ENCODE measurements at regions not wholly inside any gene's neighbourhood (a gene's known extent, or its start where the extent isn't known, plus 50 kb on each side); places are given as distances from the start of the nearest gene placed in this dataset.

DNA sequence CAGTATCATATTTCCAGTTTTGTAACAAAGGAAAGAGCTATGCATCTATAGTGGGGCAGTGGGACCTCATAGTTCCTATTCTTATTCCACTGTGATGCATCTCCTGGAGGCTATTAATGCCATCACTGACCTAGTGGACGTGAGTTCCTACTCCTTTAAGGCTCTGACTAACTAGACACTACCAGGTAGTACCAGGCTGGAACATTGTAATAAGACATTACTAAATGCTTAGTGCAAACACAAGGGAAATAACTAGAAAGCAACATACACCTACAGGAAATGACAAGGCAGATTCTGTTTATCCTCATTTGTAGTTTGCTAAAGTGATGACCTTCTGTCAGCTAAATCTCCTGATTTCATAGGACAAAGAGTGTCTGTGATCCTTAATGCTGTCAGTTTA is 192.5 kb downstream of the POSTN start:
- DNase-seq: no peak

DNA sequence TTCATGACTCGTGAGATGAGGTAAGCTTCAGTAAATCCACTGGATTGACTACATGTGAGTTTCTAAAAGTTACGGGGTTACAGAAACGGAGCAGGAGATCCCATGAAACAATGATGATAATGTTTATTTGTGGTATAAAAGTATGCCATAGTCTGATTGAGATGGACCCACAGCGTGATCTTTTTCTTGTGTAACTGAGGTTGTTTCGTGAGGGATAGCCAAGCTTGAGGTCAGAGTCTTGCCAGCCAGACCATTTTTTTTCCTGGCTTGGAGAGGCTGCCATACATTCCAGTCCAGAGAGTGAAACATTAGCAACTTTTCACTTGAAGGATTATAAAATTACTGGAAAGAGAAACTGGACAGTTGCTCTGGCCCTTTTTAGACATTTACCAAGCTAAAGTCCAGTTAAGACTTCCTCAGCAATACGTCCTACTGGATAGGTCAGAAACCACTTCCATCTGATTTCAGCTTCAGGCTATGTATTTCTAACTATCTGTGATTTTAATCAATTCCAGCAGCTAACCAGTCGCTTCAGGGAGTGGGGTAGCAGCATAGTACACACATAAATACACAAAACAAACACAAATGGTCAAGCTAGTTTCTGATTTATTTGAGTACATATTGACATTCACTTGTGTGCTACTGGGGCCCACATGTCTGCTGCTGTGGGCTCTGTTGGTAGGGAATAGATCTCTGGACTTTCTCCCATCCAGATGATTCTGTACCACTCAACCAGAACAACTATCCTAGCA is 194.6 kb downstream of the POSTN start:
- DNase-seq: no peak

DNA sequence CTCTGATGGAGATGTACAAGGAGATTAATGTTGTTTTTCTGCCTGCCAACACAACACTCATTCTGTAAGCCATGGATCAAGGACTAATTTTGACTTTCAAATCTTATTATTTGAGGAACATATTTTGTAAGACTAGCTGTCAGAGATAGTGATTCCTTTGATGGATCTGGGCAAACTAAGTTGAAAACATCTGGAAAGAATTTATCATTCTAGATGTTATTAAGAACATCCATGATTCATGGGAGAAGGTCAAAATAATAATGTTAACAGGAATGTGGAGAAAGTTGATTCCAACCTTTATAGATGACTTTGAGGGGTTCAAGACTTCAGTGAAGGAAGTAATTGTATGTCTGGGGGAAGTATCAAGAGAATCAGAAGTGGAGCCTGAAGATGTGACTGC is 196.8 kb downstream of the POSTN start:
- DNase-seq: no peak

DNA sequence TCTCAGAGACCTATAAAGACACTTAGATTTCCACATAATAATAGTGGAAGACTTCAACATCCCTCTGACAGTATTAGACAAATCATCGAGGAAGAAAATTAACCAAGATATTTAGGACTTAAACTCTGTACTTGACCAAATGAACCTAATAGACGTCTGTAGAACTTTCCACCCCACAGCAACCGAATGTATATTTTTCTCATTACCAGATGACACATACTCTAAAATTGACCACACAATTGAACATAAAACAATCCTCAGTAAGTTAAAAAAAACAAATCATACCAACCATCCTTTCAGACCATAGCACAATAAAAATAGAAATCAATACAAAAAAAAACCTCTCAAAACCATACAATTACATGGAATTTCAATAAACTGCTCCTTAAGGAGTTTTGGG is 201.0 kb downstream of the POSTN start:
- DNase-seq: no peak

DNA sequence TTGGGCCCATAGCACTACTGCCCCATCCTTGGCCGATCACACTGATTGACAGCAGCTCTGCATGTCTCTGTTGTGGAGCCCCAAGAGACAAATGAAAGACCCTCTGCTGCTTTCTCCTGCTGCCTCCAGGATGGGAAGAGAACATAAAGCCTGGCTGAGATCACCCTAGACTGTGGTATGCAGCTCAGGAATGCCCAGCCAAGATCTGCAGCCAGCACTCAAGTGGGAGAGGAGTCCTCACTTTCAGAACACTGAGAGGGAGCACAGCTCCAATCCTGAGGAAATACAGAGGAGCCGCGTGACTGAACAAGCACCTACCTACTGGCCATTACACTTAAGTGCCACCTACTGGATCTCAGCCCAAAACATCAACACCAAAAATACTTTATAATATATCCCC is 203.0 kb downstream of the POSTN start:
- DNase-seq: no peak

DNA sequence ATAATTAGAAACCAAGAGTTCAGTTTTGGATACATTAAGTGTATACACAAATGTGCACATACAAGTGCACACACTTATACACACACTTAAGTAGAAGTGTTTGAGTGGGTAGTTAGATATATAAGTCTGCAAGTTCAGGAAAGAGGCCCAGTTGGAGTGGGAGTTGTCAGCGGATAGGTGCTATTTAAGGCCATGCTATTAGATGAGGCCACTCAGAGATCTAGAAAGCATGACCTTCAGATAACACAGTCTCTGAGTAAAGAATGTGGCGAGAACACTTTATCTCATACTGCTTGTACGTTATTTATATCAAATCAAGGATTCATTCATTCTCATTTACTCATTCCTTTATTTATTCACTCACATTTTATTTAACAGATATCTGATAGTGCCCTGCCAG is 206.2 kb downstream of the POSTN start:
- no peak for DNase-seq

DNA sequence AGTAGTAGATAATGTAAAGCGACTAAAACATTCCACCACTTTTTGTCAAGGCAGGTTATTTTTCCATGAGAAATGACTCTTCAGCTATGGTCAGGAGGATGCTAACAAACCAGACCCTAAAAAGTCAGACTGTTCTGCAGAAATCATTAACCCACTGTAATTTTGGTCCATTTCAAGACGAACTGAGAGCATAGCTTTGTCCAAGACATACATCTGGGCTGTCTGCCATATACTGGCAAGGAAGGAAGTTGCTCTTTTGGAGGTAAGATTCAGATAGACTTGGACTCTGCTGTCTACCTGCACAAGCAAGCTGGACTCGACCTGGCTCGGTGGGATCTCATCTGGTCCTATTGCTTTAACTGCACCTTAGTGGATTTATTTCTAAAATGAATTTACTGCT is 207.8 kb downstream of the POSTN start:
- no peak for DNase-seq

DNA sequence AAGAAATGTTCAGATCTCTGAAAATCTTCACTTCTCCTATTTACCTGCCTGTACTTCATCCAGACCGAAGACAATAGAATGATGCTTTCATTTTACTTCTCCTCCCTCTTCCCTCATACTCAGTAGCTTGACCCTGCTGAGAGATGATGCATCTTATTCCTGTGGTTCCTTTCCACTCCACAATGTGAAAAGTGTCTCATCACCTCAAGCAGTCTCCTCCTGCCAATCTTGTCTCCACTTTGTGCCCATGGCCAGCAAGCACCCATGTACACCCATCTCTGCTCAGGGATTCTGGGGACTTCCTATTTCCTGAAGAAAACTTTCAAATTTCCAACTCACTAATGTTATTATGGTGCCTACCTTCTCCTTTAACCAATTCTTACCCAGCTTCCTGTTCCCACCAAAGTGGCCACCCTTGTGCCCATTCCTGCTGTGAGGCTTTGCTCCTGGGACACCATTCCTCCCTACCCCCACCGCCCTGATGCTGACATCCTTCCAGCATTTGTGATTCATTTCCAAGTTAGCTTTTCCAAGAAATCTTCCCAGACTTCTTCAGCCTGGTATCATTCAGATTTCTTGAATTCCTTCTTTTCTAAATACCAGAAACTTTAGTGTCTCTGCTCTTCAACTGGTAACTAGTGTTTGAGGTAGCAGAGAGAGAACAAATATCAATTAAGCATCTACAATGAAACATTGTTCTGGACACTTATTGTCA is 212.5 kb downstream of the POSTN start:
- DNase-seq: no peak

DNA sequence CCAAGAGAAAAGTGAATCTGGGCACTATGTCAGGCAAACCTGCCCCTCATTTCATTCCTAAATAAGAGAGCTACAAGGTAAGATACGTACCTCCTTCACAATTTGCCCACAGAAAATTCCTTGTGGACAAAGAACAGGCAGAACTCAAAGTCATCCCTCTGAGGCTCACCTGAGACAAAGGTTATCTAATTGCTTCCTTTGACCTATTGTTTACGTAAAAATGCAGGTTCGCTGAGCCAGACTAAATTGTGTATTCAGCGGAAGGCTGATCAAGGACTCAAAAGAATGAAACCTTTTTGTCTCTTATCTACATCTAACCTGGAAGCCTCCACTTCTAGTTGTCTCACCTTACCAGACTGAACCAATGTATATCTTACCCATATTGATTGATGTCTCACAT is 213.3 kb downstream of the POSTN start:
- no peak for DNase-seq

DNA sequence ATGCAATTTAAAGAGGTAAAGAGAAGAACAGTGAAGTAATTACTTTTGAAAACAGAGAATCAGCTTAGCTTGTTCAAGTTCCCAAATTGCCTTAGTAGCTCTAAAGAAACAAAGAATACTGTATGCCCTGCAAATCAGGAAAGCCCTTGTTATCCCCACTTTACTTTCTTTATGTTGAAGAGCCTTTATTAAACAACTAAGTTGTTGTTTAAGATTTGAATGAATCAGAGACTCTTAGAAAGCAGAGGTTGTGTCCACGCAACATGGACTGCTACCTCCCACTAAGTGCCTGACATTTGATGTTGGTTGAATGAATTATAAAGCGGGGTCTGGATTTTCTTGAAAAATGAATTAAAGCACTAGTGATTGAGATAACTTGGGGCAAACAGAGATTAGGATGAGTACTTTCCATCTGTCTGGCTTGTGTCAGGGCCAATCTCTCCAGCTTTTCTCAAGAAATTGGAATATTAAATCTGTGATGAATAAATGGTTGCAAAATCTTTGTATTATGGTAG is 214.7 kb downstream of the POSTN start:
- no peak for DNase-seq

DNA sequence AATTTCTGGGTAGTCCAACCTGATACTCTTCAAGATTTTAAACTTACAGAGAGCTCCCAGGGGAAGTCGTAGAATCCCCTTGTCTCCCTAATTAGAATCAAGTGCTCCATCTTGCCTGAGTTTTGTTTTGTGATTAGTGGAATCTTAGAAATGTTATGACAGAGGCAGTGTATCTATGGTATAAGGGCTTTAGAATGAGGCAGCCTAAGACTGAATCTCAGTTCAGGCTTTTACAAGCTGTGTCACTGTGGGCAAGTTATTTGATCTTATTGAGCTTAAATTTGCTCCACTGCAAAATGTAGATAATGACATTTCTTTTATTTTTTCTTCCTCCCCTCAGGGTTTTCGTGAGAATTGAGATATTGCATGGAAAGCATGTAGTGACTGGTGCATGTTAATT is 215.5 kb downstream of the POSTN start:
- no peak for DNase-seq

DNA sequence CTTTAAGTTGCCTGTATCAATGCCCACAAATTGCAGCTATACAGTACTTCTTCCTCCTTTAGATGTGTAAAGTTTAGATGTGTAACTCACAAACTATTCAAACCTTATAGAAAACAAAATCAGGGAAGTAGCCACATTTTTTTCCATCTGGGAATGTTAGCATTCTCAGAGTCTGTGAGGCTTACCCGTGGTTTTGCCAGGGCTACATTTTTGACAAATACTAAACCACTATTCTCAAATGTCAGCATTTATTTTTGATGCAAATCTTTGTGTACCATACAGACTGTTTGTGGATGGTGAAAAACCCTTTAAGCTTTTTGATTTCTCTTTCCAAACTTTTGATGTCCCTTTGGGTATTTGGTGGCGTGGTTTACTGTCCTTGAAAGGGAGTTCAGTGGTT is 216.4 kb downstream of the POSTN start:
- no peak for DNase-seq

DNA sequence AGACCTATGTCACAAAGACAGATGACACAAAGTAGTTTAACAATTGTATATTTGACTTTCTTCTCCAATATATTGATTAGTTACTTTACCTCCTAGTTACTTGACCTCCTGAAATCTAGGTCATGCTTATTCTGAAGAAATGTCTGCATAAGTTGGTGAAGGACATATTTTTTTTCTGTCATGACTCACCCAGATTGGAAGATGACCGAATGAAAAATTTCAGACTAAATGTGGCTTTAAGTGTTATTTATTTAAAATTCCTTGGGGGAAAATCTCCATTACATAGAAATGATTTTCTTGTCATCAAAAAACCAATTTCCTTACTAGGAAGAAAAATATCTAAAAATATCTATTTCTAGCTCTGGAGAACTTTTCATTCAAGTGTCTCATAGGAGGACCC is 217.1 kb downstream of the POSTN start:
- no peak for DNase-seq

DNA sequence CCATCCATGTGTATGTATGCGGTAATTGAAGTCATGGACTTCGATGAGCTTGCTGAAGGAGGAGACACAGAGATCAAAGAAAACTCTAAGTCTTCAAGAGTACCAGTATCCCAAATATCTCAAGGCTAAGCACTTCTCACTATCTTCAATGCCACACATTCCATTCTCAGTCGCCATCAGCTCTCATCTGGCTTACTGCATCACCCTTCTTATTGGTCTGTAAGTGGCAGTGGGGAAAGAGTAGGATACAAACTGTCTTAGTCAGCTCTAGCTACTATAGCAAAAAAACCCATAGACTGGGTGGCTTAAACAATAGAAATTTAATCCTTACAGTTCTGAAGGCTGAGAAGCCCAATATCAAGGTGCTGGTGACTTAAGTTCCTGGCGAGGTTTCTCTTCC is 218.7 kb downstream of the POSTN start:
- no peak for DNase-seq

DNA sequence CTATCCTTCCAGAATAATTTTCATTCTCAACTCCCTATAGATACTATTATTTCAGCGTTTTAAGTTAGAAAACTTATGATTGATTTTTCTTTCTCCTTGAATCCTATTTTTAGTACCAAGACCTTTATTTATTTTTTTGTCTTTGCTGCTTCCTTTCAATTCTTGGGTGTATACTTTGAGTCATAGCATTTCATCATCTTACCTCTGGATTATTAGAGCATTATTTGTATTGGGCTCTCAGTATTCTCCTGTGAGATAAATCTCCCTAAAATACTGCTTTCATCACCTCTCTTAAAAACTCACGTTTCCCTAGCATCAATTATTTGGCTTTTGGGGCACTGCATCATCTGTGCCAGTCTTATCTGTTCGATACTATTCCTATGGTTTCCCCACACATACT is 222.8 kb downstream of the POSTN start:
- DNase-seq: no peak

DNA sequence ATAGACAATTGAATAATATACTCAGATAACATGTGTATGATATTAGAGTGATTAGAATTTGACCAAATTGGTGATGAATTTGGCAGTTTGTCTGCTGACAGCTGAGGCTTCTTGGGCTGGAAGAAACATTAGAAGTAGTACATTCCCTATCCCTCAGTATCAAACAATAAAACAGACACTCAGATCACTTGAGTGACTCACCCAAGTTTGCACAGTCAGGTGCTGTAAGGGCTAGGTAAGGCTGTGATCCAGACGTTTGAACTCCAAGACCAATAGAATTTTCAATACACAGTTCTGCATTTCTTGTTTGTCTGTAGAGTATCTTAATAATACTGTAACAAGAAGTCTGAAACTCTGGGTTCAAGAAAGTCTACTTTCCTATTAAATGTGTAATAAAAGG is 223.5 kb downstream of the POSTN start:
- DNase-seq: no peak

DNA sequence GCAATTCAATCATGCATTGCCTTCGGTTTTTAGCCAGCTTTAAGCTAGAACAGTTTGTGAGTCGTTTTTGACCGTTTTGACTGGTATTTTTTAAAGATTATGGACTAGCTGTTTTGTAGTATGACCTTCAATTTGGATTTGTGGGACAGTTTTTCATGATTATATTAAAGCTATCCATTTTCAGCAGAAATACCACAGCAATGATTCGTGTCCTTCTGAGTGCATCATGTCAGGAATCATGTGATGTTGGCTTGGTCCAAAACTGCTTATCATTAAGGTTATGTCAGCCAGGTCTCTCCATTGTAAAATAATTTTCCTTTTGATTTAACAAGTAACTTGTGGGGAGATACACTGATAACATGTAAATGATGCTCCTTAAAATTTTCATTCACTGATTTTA is 229.0 kb downstream of the POSTN start:
- DNase-seq: no peak

DNA sequence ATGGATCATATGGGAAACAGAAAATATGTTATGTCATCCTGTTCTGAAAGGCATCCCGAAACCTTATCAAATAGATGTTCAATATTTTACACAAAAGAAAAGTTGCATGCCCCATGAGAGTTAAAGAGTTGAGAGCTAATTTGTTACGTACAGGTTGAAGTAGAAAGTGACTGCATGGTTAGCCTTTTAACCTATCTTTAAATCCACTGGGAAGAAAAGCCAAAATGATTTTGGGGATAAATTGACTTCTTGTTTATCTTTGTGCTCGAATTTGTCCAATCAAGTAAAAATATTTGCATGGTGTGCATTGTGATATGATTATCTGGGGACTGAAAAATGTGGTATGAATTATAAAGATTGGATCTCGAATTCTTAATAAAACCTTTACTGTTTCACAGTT is 230.1 kb downstream of the POSTN start:
- DNase-seq: no peak

DNA sequence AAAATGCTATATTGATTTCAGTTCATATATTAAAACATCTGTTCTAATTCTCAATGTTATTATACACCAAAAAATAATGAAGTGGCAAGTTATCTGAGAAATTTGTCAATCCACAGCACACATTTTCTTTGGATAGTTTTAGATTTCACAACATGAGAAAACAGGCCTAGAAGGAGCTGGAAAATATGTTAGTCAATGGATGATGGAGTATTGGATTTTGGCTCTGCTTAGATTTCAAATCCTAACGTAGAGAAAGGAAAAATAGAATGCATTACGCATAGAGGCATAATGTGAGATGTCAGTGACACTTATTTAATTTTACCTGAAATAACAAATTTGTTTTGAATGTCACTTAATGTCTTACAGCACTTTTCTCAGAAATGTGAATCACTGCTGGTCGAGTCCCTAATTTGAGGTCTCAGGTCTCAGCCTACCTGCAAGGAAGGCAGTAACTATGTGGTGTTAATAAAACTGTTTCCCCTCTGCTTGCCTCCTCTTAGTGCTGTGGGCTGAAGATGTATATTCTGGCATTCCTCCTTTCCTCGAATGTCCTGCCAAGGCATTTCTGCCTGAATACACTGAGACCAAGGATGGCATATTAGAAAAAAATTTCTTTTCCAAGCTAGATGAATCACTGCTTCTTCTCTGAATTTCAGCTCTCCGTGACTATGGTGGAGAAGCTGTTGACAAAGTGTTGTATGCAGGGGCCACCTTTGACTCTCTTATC is 232.4 kb downstream of the POSTN start:
- no peak for DNase-seq

DNA sequence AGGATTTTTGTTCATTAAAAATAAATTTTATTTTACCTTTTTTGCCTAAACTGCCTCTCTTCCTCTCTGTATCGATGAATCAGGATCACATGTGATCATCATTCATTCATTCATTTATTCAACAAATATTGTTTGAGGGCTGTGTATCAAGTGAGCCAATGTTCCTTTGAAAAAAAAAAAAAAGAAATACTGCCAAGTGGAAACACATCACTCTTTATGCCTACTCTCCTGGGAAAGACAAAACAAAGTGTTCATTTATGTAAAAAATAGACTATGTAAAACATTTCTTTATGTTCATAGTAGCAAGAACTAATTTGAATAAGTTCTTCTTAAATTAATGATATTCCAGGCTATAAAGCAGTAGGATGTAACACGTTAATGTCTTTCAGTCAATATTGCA is 233.1 kb downstream of the POSTN start:
- DNase-seq: no peak

DNA sequence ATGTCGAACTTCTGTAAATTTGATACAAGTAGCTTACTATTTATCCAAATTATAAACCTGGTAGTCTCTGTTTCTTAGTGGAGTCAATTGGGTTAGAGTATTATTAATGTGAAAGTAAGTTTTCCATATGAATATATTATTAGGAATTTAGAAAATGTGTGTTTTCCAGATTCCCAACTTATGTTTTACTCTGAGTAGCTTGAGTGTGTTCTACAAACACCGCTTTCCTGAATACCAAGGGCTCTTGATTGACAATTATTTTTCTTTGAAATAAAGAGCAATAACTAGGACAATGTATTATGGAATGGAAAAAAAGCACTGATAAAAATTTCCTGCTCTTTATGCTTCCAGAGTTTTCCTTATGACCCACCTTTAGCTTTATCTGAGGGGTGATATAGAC is 233.6 kb downstream of the POSTN start:
- no peak for DNase-seq

DNA sequence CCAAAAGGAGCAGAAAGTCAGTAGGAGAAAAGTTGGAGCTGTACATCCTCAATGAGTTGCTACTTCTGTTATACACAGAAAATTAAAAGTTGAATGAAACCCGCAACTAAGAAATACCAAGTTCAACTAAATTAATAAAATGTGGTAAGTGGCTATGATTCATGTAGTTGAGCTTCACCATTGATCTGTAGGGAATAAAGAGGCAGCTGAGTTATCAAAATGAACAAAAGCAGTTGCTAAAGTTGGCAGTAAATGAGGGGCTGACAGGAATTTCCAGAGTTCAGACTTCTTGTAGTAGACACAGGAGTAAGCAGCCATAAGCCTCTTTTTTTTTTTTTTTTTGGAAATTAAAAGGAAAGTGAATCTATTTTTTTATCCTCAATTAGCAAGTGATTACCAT is 234.6 kb downstream of the POSTN start:
- DNase-seq: no peak

DNA sequence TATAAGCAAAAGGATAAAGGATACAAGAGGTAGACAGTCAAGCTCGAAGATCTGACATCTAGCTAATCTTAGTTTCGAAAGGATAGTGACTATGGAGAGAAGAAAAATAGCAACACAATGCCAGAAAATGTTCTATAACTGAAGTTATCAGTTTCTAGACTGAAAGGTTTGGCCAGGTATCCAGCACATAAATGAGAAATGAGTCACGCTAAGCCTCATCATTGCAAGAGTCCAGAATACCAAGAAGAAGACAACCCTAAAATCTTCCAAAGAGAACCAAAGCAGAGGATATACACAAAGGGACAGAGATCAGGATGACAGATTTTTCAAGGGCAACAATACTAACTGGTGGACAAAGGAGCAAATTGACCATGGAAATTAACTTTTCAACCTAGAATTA is 237.0 kb downstream of the POSTN start:
- DNase-seq: no peak

DNA sequence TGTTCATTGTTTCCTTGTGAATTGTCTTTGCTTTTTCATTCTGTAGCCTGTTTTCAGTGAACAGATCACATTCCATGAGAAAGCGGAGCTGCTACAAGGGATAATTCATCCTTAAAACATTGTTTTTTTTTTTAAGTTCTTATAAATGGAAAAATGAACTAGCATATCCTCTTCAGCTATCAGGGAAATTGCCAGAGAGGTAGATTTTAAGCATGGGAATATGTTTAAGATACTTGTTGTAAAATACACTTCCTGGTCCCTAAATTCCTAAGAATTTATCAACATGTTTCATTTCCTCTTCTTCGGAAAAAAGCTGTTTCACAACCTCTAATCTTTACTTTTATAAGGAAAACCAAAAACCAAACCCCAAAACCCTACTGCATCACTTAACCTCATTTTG is 238.0 kb downstream of the POSTN start:
- no peak for DNase-seq

All from NCI-H748 treated with DMSO at 0.1 percent for 48 hours (cell line).